HCT116 (cell line): ENCODE measurements at regions not wholly inside any gene's neighbourhood (a gene's known extent, or its start where the extent isn't known, plus 50 kb on each side); places are given as distances from the start of the nearest gene placed in this dataset.

Source experiments
- ATAC-seq: fragments of 200-7000 bp; cut with Tn5 transposase; 2 replicates; pipeline ENCODE4 v1.9.1; 2020; ENCODE audit warnings: mild to moderate bottlenecking, moderate library complexity
- BruUV-seq: library from RNA; stranded (reverse); fragments of 400-500 nt; replicated peaks from 2 replicates; lab custom pipeline; 2021; lab: Mats Ljungman, UMichigan
- CTCF ChIA-PET: fragments of 300-600 bp; sonication (Branson Sonifier 250); formaldehyde crosslinking; loops from one replicate; lab custom pipeline; 2021; ENCODE audit warnings: antibody characterized with exemption; lab: Charles Lee
- POLR2A ChIA-PET: fragments of 300-600, 350-600 bp; sonication (Branson Sonifier 250); formaldehyde crosslinking; loops from one replicate; lab custom pipeline; 2021; ENCODE audit warnings: antibody characterized with exemption; lab: Charles Lee
- RAD21 ChIA-PET, 2 experiments: fragments of 300-600 bp; sonication (Branson Sonifier 250); formaldehyde crosslinking; loops; one replicate each; lab custom pipeline; 2023; ENCODE audit warnings: low total read pairs in 2 of 2; ENCODE audit not compliant: uncharacterized antibody in 2 of 2, unreplicated experiment in 2 of 2, low non-redundant PET in 1 of 2; lab: Charles Lee
- DNase-seq: peaks from one replicate; pipeline ENCODE4 v3.0.0-alpha.2; 2010; ENCODE audit warnings: low read depth, low spot score
- H2AFZ ChIP-seq: fragments of 200-600 bp; shearing (Covaris generic), sonication (generic); 2 replicates; pipeline ENCODE4 v1.6.1; 2017; ENCODE audit warnings: low read depth, mixed run types, mixed read lengths, antibody characterized with exemption, low read length; ENCODE audit not compliant: poor library complexity, severe bottlenecking
- H3K27ac ChIP-seq: 2 replicates; pipeline ENCODE4 v1.5.1; 2012; ENCODE audit warnings: low read depth, low read length
- H3K27me3 ChIP-seq: fragments of 200-600 bp; sonication (generic); 2 replicates; pipeline ENCODE4 v1.6.1; 2016; ENCODE audit warnings: mixed run types, low read length, mixed read lengths; ENCODE audit not compliant: insufficient read depth
- H3K36me3 ChIP-seq, 2 experiments: fragments of 200-500 bp in 1 of 2; fragments of 200-600 bp in 1 of 2; sonication (Bioruptor generic) in 1 of 2; sonication (generic) in 1 of 2; 2 replicates each; pipeline versions ENCODE4 v1.5.1 to v1.6.1; 2014 to 2016; ENCODE audit warnings: low read length in 2 of 2, inconsistent platforms in 1 of 2, mixed read lengths in 1 of 2, mixed run types in 1 of 2; ENCODE audit not compliant: insufficient read depth in 2 of 2, control insufficient read depth in 1 of 2
- H3K4me1 ChIP-seq, 2 experiments: fragments of 200-600 bp in 1 of 2; sonication (generic) in 1 of 2; 2 replicates each; pipeline versions ENCODE4 v1.5.1 to v1.6.1; 2012 to 2017; ENCODE audit warnings: low read length in 2 of 2, inconsistent platforms in 1 of 2, mild to moderate bottlenecking in 1 of 2, mixed read lengths in 1 of 2, mixed run types in 1 of 2, moderate library complexity in 1 of 2; ENCODE audit not compliant: insufficient read depth in 2 of 2, control insufficient read depth in 1 of 2
- H3K4me2 ChIP-seq: fragments of 200-600 bp; sonication (generic); 2 replicates; pipeline ENCODE4 v1.6.1; 2017; ENCODE audit warnings: mixed run types, low read length, mixed read lengths
- H3K4me3 ChIP-seq, 2 experiments: fragments of 200-600 bp in 1 of 2; sonication (generic) in 1 of 2; replicated peaks in 1 of 2; 2 replicates each; pipeline ENCODE4 v1.5.1; 2011 to 2016; ENCODE audit warnings: low read length in 2 of 2, control low read depth in 1 of 2, low read depth in 1 of 2, mild to moderate bottlenecking in 1 of 2, mixed read lengths in 1 of 2, mixed run types in 1 of 2
- H3K79me2 ChIP-seq: fragments of 200-600 bp; sonication (generic); 2 replicates; pipeline ENCODE4 v1.6.1; 2017; ENCODE audit warnings: mild to moderate bottlenecking, mixed run types, low read length, moderate library complexity, mixed read lengths; ENCODE audit not compliant: insufficient read depth
- H3K9ac ChIP-seq: fragments of 200-600 bp; sonication (generic); 2 replicates; pipeline ENCODE4 v1.6.1; 2016; ENCODE audit warnings: low read length, mixed read lengths
- H3K9me2 ChIP-seq: fragments of 200-600 bp; sonication (generic), shearing (Covaris generic); 2 replicates; pipeline ENCODE4 v1.6.1; 2017; ENCODE audit warnings: mixed run types, mild to moderate bottlenecking, moderate library complexity; ENCODE audit not compliant: insufficient read depth
- H3K9me3 ChIP-seq, 2 experiments: fragments of 200-500 bp in 1 of 2; fragments of 200-600 bp in 1 of 2; sonication (Bioruptor generic) in 1 of 2; sonication (generic) in 1 of 2; 2 replicates each; pipeline ENCODE4 v1.6.1; 2014 to 2017; ENCODE audit warnings: low read length in 2 of 2, mixed read lengths in 2 of 2, inconsistent platforms in 1 of 2, low read depth in 1 of 2, mild to moderate bottlenecking in 1 of 2, mixed run types in 1 of 2, moderate library complexity in 1 of 2; ENCODE audit not compliant: control insufficient read depth in 1 of 2, insufficient read depth in 1 of 2
- H4K20me1 ChIP-seq: fragments of 200-600 bp; sonication (generic), shearing (Covaris generic); 2 replicates; pipeline ENCODE4 v1.6.1; 2017; ENCODE audit warnings: mixed run types, mild to moderate bottlenecking, moderate library complexity; ENCODE audit not compliant: insufficient read depth
- CBX3 ChIP-seq: IDR thresholded peaks from 2 replicates; pipeline ENCODE4 v1.6.1; 2012; ENCODE audit warnings: low read depth
- CTCF ChIP-seq, 3 experiments: fragments of 200-600 bp in 1 of 3; sonication (generic) in 1 of 3; IDR thresholded peaks in 2 of 3; conservative IDR thresholded peaks in 1 of 3; 2 replicates each; pipeline ENCODE4 v1.5.1; 2012 to 2017; ENCODE audit warnings: low read depth in 2 of 3, low read length in 2 of 3, antibody characterized with exemption in 1 of 3, borderline replicate concordance in 1 of 3, control low read depth in 1 of 3, mild to moderate bottlenecking in 1 of 3, mixed read lengths in 1 of 3, mixed run types in 1 of 3, moderate library complexity in 1 of 3; ENCODE audit not compliant: insufficient read depth in 1 of 3
- EGR1 ChIP-seq: IDR thresholded peaks from 2 replicates; pipeline ENCODE4 v1.6.1; 2012; ENCODE audit warnings: low read depth
- ELF1 ChIP-seq: IDR thresholded peaks from 2 replicates; pipeline ENCODE4 v1.6.1; 2012; ENCODE audit warnings: low read depth, borderline replicate concordance
- JUND ChIP-seq: IDR thresholded peaks from 2 replicates; pipeline ENCODE4 v1.6.1; 2012
- MAX ChIP-seq: IDR thresholded peaks from 2 replicates; pipeline ENCODE4 v1.6.1; 2012
- POLR2A ChIP-seq: IDR thresholded peaks from 2 replicates; pipeline ENCODE4 v1.7.0; 2011; ENCODE audit warnings: borderline replicate concordance; ENCODE audit not compliant: insufficient read depth, insufficient read length; ENCODE audit errors: extremely low read depth
- POLR2AphosphoS5 ChIP-seq: IDR thresholded peaks from 2 replicates; pipeline ENCODE4 v1.6.1; 2011; ENCODE audit warnings: mild to moderate bottlenecking, low read depth, low read length, moderate library complexity
- ZNF274 ChIP-seq: fragments of 200-500 bp; sonication (Bioruptor generic); IDR thresholded peaks from 2 replicates; pipeline ENCODE4 v1.6.1; 2014; ENCODE audit warnings: mild to moderate bottlenecking, low read depth, low read length, inconsistent platforms
- intact Hi-C: fragments of 100-400 bp; cut with micrococcal nuclease; formaldehyde crosslinking; loops from 2 replicates; pipeline ENCODE4 v1.10.0; 2022
- TF ChIP-seq, protein P1 (sequence below): IDR thresholded peaks from 2 replicates; pipeline ENCODE4 v1.6.1; 2011; ENCODE audit warnings: mild to moderate bottlenecking, low read length, moderate library complexity; ENCODE audit not compliant: insufficient replicate concordance; ENCODE audit errors: extremely low read depth

- Histone ChIP-seq H3K4me3 (no peak overlapping the region), H4K20me1 (no peaks in the 10 kb centered on the region), H3K27me3 (no peaks in the 10 kb centered on the region), H3K4me2 (no peak overlapping the region), H3K27ac (no peak overlapping the region), H2AFZ (no peak overlapping the region), H3K9ac (no peak overlapping the region), H3K79me2 (no peaks in the 10 kb centered on the region), H3K4me1 (no peaks in the 10 kb centered on the region), H3K36me3 (no peaks in the 10 kb centered on the region), H3K9me3 (no peaks in the 10 kb centered on the region), H3K9me2 (no peaks in the 10 kb centered on the region)
- TF ChIP-seq POLR2A (no peak), JUND (no peak), ZNF274 (no peak), POLR2AphosphoS5 (no peak), EGR1 (no peak), ELF1 (no peak), MAX (no peak), CBX3 (no peak)
- TF ChIP-seq, protein P1, sequence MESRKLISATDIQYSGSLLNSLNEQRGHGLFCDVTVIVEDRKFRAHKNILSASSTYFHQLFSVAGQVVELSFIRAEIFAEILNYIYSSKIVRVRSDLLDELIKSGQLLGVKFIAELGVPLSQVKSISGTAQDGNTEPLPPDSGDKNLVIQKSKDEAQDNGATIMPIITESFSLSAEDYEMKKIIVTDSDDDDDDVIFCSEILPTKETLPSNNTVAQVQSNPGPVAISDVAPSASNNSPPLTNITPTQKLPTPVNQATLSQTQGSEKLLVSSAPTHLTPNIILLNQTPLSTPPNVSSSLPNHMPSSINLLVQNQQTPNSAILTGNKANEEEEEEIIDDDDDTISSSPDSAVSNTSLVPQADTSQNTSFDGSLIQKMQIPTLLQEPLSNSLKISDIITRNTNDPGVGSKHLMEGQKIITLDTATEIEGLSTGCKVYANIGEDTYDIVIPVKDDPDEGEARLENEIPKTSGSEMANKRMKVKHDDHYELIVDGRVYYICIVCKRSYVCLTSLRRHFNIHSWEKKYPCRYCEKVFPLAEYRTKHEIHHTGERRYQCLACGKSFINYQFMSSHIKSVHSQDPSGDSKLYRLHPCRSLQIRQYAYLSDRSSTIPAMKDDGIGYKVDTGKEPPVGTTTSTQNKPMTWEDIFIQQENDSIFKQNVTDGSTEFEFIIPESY = no peak
- no TSS peak for BruUV-seq
- ChIA-PET POLR2A (no interaction called here), CTCF (no interaction called here), RAD21 (no interaction called here)
- ATAC-seq (no peak), DNase-seq (no peak)
- intact Hi-C loops = no loop called here
Observed at GRCh38 chr4:130422261-130422660, 1326.3 kb downstream of the C4orf33 start.

DNA sequence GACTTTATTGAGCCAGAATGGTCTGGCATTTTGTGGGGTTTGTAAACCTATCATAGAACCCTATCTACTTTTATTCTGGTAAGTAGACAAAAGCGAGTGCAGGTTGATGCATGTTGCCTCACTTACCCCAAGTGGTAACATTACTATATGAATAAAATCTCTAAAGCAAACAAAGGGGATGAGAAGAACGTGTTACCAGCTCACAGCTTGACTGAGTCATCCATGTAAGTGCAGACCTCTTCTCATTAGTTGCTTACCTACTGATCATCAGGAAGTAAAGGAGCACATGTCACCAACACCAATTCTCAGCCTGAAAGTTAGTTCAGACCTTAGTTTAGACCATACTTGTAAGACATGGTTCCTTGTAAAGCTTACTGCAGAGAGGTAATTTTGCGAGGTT is 1328.3 kb downstream of the C4orf33 start:
- DNase-seq = no peak

More for the DNA sequence above, 1328.3 kb downstream of the C4orf33 start:
- CTCF ChIA-PET = no interaction called here
- Histone ChIP-seq H3K9me2 (no peaks in the 10 kb centered on the region), H3K36me3 (no peaks in the 10 kb centered on the region), H3K27me3 (no peaks in the 10 kb centered on the region), H3K4me1 (no peaks in the 10 kb centered on the region), H3K79me2 (no peaks in the 10 kb centered on the region), H2AFZ (peak overlapping the region; percentile 21), H3K4me2 (no peak overlapping the region), H3K9me3 (no peaks in the 10 kb centered on the region), H3K4me3 (no peak overlapping the region), H4K20me1 (no peaks in the 10 kb centered on the region), H3K27ac (no peak overlapping the region), H3K9ac (no peak overlapping the region)
- BruUV-seq = no TSS peak
- ATAC-seq = no peak
- RAD21 ChIA-PET = no interaction called here
- POLR2A ChIA-PET = no interaction called here
- intact Hi-C loops = no loop called here
- no peak for TF ChIP-seq CTCF (IDR thresholded peaks at IDR 0.05 in 2 of 3, conservative IDR thresholded peaks at IDR 0.05 in 1 of 3; ENCODE audit: borderline replicate concordance in 1 of 3, insufficient read depth in 1 of 3, low read depth in 2 of 3, low read length in 2 of 3)
- TF ChIP-seq, protein P1 = no peak
